Ovary (tissue), 7 donors: ENCODE measurements at regions not wholly inside any gene's neighbourhood (a gene's known extent, or its start where the extent isn't known, plus 50 kb on each side); places are given as distances from the start of the nearest gene placed in this dataset.

Experiments used
- DNase-seq, 5 donors: peaks; one replicate each; pipeline ENCODE4 v3.0.0-alpha.2; 2019 to 2020
- H3K27ac ChIP-seq, 2 donors: fragments of 200-600 bp; one replicate each; pipeline versions ENCODE4 v1.5.1 to v1.8.0; 2019 to 2022
- H3K27me3 ChIP-seq: fragments of 200-600 bp; one replicate; pipeline ENCODE4 v1.8.0; 2022
- H3K36me3 ChIP-seq: fragments of 200-600 bp; sonication (generic); one replicate; pipeline ENCODE4 v1.5.1; 2019
- H3K4me1 ChIP-seq: one replicate; pipeline ENCODE4 v1.8.1; 2013; ENCODE audit warnings: mild to moderate bottlenecking, moderate library complexity; ENCODE audit not compliant: insufficient read depth
- H3K4me3 ChIP-seq: fragments of 200-600 bp; sonication (generic); one replicate; pipeline ENCODE4 v1.5.1; 2017
- H3K9me3 ChIP-seq, 2 donors: fragments of 200-600 bp in 1 of 2; sonication (generic) in 1 of 2; one replicate each; pipeline versions ENCODE4 v1.5.1 to v1.8.1; 2013 to 2019; ENCODE audit warnings: mild to moderate bottlenecking in 1 of 2, moderate library complexity in 1 of 2
- EP300 ChIP-seq: sonication (generic); formaldehyde crosslinking; IDR thresholded peaks from one replicate; pipeline ENCODE4 v1.6.1; 2017; ENCODE audit warnings: antibody characterized with exemption
- POLR2A ChIP-seq: fragments of 450-650 bp; IDR thresholded peaks from one replicate; pipeline ENCODE4 v1.6.1; 2017; ENCODE audit warnings: antibody characterized with exemption, mild to moderate bottlenecking, moderate library complexity
- WGBS, 3 donors: extraction: QIAGEN DNeasy Blood & Tissue Kit in 1 of 3; methylation state at CpG; one replicate each; pipeline versions ENCODE4 v1.1.5 to v1.1.7; 2013 to 2017; 5-methylcytosine and 5-hydroxymethylcytosine counted together
- intact Hi-C, 4 donors: fragments of 100-400 bp; cut with DNase I; formaldehyde crosslinking; loops; one replicate each; pipeline versions ENCODE4 v1.11.0 to v1.15.1; 2022 to 2023
- TF ChIP-seq, protein P1 (sequence below), 3 donors: fragments of 450-650 bp in 2 of 3; fragments of 200-600 bp in 1 of 3; IDR thresholded peaks; one replicate each; pipeline versions ENCODE4 v1.5.1 to v1.8.0; 2016 to 2022; ENCODE audit warnings: antibody characterized with exemption in 3 of 3, mild to moderate bottlenecking in 1 of 3
- donor health status: DM: no; HTN: no; CAD: no; lungs with moderate emphysema.
- donor health status: DM: no; HTN: no; CAD: no.
- donor health status: Bipolar disorder and iron deficiency.
- donor health status: DM: no; HTN: no; CAD: no.
- donor health status: DM: yes; HTN: yes; CAD: no.

- Histone ChIP-seq H3K36me3 (no peaks in the 10 kb centered on the region), H3K4me1 (no peaks in the 10 kb centered on the region), H3K9me3 (no peaks in the 10 kb centered on the region), H3K27ac (peak overlapping the region in 1 of 2 donors; percentile 28), H3K4me3 (peak overlapping the region; percentile 13), H3K27me3 (no peaks in the 10 kb centered on the region)
- WGBS, 3 donors, result 48 to 54% (median 50%) methylated on average over 15 of the region's 15 CpGs
- intact Hi-C loops, result no loop called here
- DNase-seq, result peak; percentile 69 to 89 (median 78)
- no peak for TF ChIP-seq EP300
- TF ChIP-seq, protein P1, sequence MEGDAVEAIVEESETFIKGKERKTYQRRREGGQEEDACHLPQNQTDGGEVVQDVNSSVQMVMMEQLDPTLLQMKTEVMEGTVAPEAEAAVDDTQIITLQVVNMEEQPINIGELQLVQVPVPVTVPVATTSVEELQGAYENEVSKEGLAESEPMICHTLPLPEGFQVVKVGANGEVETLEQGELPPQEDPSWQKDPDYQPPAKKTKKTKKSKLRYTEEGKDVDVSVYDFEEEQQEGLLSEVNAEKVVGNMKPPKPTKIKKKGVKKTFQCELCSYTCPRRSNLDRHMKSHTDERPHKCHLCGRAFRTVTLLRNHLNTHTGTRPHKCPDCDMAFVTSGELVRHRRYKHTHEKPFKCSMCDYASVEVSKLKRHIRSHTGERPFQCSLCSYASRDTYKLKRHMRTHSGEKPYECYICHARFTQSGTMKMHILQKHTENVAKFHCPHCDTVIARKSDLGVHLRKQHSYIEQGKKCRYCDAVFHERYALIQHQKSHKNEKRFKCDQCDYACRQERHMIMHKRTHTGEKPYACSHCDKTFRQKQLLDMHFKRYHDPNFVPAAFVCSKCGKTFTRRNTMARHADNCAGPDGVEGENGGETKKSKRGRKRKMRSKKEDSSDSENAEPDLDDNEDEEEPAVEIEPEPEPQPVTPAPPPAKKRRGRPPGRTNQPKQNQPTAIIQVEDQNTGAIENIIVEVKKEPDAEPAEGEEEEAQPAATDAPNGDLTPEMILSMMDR (IDR thresholded peaks at IDR 0.05), result peak; percentile 15 to 75 (median 65)
These were observed 239.4 kb upstream of the STK26 start for GRCh38 chrX:131783555-131784308.

DNA sequence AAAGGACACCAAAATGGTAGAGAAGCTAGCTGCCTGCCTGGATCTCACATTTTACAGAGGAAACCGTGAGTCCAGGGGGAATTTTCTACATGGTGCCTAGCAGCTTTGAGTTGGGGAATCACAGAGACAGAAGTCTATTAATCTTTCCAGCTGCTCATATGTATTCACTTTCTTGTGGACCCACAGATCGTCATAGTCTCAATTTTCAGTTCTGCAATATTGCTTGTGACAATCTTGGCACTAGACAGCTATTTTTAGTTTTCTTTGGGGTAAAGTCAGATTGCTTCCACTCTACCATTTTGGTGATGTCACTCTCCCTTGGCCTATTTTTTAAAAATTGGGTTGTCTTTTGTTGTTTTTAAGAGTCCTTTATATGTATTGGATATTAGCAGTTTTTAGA lies 233.4 kb upstream of the STK26 start:
- Histone ChIP-seq H3K36me3 (no peaks in the 10 kb centered on the region), H3K27me3 (no peaks in the 10 kb centered on the region), H3K4me3 (no peak overlapping the region), H3K27ac (no peak overlapping the region), H3K4me1 (no peaks in the 10 kb centered on the region), H3K9me3 (no peaks in the 10 kb centered on the region)
- TF ChIP-seq, protein P1 (IDR thresholded peaks at IDR 0.05), result no peak
- no peak for TF ChIP-seq EP300
- no peak for TF ChIP-seq POLR2A
- 68 to 81% (median 76%) methylated on average over 2 of the region's 2 CpGs for WGBS, 3 donors
- intact Hi-C loops, result no loop called here
- no peak for DNase-seq

DNA sequence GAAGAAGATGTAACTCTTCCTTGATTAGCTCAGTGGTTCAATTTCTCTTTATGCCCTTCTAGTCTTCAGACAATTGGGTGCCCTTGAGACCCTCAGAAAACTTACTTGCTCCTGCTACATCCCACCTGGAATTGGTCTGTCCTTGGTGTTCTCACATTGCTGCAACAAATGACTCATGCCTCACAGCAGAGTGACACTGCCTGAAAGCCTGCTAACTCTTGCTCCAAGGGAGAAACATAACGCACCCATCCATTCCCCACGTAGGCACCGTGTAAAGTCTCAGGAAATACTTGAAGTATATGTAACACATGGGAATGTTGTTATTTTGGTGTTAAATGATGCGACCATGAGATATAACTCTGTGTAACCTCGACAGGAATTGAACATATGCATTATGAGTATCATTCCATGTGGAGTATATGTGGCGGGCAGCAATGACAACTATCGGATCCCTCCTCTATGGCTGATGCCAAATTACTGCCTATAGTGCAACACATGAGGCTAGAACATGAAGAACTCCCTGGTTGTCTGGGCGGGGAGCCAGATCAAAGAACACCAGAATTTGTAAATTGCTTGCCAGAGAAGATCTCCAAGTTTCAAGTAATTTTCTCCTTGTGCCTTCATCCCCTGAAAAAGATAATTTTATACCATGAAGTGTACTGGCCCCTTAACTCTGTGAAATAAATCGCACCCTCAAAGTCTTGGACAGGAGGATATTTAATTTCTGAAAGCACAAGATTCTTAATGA lies 231.3 kb upstream of the STK26 start:
- Histone ChIP-seq H3K27ac (no peak overlapping the region), H3K9me3 (no peaks in the 10 kb centered on the region), H3K4me1 (no peaks in the 10 kb centered on the region), H3K27me3 (no peaks in the 10 kb centered on the region), H3K36me3 (no peaks in the 10 kb centered on the region), H3K4me3 (peak overlapping the region; percentile 28)
- intact Hi-C loops, result no loop called here
- peak in 4 of 5 donors; percentile 40 to 54 (median 46) for DNase-seq
- WGBS, 3 donors, result 43 to 54% (median 49%) methylated on average over 9 of the region's 9 CpGs
- TF ChIP-seq EP300, result no peak
- TF ChIP-seq POLR2A, result no peak
- TF ChIP-seq, protein P1 (IDR thresholded peaks at IDR 0.05), result no peak

- TF ChIP-seq EP300 (no peak), POLR2A (no peak)
- TF ChIP-seq, protein P1 (IDR thresholded peaks at IDR 0.05), result peak; percentile 58 to 63 (median 59)
- H3K27ac ChIP-seq, result peak overlapping the region; percentile 65 to 81
- 49 to 55% (median 52%) methylated on average over 13 of the region's 13 CpGs for WGBS, 3 donors
- intact Hi-C loops, result no loop called here
- peak; percentile 88 to 95 (median 91) for DNase-seq
- no peaks in the 10 kb centered on the region for H3K4me1 ChIP-seq
- no peaks in the 10 kb centered on the region for H3K36me3 ChIP-seq
- H3K27me3 ChIP-seq, result no peaks in the 10 kb centered on the region
- H3K9me3 ChIP-seq, result no peaks in the 10 kb centered on the region
- peak overlapping the region; percentile 28 for H3K4me3 ChIP-seq
These were observed 230.7 kb upstream of the STK26 start for GRCh38 chrX:131792356-131792749.
